Gastroesophageal sphincter (tissue), 4 donors: ENCODE measurements at regions not wholly inside any gene's neighbourhood (a gene's known extent, or its start where the extent isn't known, plus 50 kb on each side); places are given as distances from the start of the nearest gene placed in this dataset.
"Not testable (repeated sequence)": the region's sequence is repeated elsewhere in the genome, so short reads cannot be mapped to it uniquely, and the experiment has no call there.

Experiments used
- ATAC-seq: fragments of 150-250 bp; one replicate; pipeline ENCODE4 v1.9.1; 2016; ENCODE audit warnings: mild to moderate bottlenecking, moderate library complexity
- H3K27ac ChIP-seq, 4 donors: fragments of 200-600 bp; sonication (generic) in 3 of 4; 1 replicate in 3 of 4; 2 replicates in 1 of 4; pipeline ENCODE4 v1.5.1; 2016 to 2019
- H3K27me3 ChIP-seq: fragments of 200-600 bp; sonication (generic); one replicate; pipeline ENCODE4 v1.5.1; 2019
- H3K36me3 ChIP-seq, 2 donors: fragments of 200-600 bp; sonication (generic); one replicate each; pipeline ENCODE4 v1.5.1; 2019; ENCODE audit warnings: control low read depth in 1 of 2
- H3K4me1 ChIP-seq, 3 donors: fragments of 200-600 bp; sonication (generic); 1 replicate in 2 of 3; 2 replicates in 1 of 3; pipeline ENCODE4 v1.5.1; 2016 to 2019; ENCODE audit warnings: control low read depth in 2 of 3
- H3K4me3 ChIP-seq, 2 donors: fragments of 200-600 bp; sonication (generic); one replicate each; pipeline ENCODE4 v1.5.1; 2019; ENCODE audit warnings: mild to moderate bottlenecking in 1 of 2, moderate library complexity in 1 of 2
- H3K9me3 ChIP-seq, 3 donors: fragments of 200-600 bp; sonication (generic); one replicate each; pipeline ENCODE4 v1.5.1; 2017 to 2019; ENCODE audit warnings: control low read depth in 2 of 3
- EP300 ChIP-seq: sonication (generic); formaldehyde crosslinking; IDR thresholded peaks from one replicate; pipeline ENCODE4 v1.6.1; 2017; ENCODE audit warnings: antibody characterized with exemption, mild to moderate bottlenecking
- POLR2A ChIP-seq, 2 donors: fragments of 450-650 bp; IDR thresholded peaks; one replicate each; pipeline ENCODE4 v1.6.1; 2017; ENCODE audit warnings: antibody characterized with exemption in 2 of 2, mild to moderate bottlenecking in 2 of 2, moderate library complexity in 1 of 2
- POLR2AphosphoS5 ChIP-seq: sonication (generic); formaldehyde crosslinking; IDR thresholded peaks from one replicate; pipeline ENCODE4 v1.6.1; 2017; ENCODE audit warnings: antibody characterized with exemption
- WGBS, 2 donors: methylation state at CpG; one replicate each; pipeline ENCODE4 v1.1.5; 2018; ENCODE audit warnings: low coverage in 1 of 2; 5-methylcytosine and 5-hydroxymethylcytosine counted together
- TF ChIP-seq, protein P1 (sequence below), 4 experiments: fragments of 200-600 bp in 2 of 4; fragments of 450-650 bp in 2 of 4; sonication (generic) in 1 of 4; IDR thresholded peaks; one replicate each; pipeline ENCODE4 v1.5.1; 2017 to 2019; ENCODE audit warnings: antibody characterized with exemption in 4 of 4, mild to moderate bottlenecking in 2 of 4, moderate library complexity in 2 of 4

DNA sequence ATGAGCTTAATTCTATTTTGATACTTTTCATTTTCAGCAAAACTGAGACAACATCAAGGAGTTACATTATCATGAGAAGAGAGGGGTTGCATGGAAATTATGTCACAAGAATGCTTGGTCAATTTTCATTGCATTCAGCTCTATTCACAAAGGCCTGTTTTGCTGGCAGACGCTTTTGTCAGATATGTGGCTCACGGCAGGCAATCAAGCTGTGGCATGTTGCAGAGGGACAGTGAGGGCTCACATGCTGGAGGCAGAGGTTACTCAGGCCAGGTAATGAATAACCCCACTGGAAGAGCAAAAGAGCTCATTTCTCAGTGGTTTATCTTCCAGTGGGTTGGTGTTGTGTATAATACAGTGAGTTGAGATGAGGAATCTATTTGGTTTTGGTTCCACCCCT is 98.7 kb upstream of the RBFOX1 start:
- H3K9me3 ChIP-seq = no peaks in the 10 kb centered on the region
- no peaks in the 10 kb centered on the region for H3K27me3 ChIP-seq
- H3K27ac ChIP-seq = no peak overlapping the region
- TF ChIP-seq POLR2AphosphoS5 (no peak), POLR2A (IDR thresholded peaks at IDR 0.05) (no peak), EP300 (no peak)
- TF ChIP-seq, protein P1, sequence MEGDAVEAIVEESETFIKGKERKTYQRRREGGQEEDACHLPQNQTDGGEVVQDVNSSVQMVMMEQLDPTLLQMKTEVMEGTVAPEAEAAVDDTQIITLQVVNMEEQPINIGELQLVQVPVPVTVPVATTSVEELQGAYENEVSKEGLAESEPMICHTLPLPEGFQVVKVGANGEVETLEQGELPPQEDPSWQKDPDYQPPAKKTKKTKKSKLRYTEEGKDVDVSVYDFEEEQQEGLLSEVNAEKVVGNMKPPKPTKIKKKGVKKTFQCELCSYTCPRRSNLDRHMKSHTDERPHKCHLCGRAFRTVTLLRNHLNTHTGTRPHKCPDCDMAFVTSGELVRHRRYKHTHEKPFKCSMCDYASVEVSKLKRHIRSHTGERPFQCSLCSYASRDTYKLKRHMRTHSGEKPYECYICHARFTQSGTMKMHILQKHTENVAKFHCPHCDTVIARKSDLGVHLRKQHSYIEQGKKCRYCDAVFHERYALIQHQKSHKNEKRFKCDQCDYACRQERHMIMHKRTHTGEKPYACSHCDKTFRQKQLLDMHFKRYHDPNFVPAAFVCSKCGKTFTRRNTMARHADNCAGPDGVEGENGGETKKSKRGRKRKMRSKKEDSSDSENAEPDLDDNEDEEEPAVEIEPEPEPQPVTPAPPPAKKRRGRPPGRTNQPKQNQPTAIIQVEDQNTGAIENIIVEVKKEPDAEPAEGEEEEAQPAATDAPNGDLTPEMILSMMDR (IDR thresholded peaks at IDR 0.05) = no peak
- 41% methylated on average over 2 of the region's 2 CpGs; no CpG with 5 or more reads in 1 of the 2 donors for WGBS, 2 donors
- H3K36me3 ChIP-seq = no peaks in the 10 kb centered on the region
- no peak for ATAC-seq
- H3K4me3 ChIP-seq = no peak overlapping the region
- H3K4me1 ChIP-seq = no peaks in the 10 kb centered on the region

DNA sequence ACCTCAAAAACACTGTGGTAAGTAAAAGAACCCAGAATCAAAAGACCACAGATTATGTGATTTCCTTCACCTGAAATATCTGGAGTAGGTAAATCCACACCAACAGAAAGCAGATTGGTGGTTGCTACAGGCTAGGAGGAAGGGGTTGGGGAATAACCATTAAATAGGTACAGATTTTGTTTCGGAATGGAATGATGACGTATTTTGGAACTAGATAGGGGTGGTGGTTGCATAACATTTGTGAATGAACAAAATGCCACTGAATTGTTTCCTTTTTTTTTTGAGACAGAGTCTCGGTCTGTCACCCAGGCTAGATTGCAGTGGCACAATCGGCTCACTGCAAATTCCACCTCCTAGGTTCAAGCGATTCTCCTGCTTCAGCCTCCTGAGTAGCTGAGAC is 100.9 kb upstream of the RBFOX1 start:
- no peaks in the 10 kb centered on the region for H3K36me3 ChIP-seq
- WGBS, 2 donors = 81 to 90% methylated on average over 5 of the region's 5 CpGs
- TF ChIP-seq, protein P1 (IDR thresholded peaks at IDR 0.05) = no peak
- TF ChIP-seq POLR2AphosphoS5 = no peak
- no peak for TF ChIP-seq EP300
- TF ChIP-seq POLR2A (IDR thresholded peaks at IDR 0.05) = no peak
- no peak overlapping the region for H3K27ac ChIP-seq
- ATAC-seq = no peak
- H3K9me3 ChIP-seq = no peaks in the 10 kb centered on the region
- peaks cover 5% of the 10 kb centered on the region for H3K27me3 ChIP-seq
- H3K4me1 ChIP-seq = no peaks in the 10 kb centered on the region
- H3K4me3 ChIP-seq = no peak overlapping the region

DNA sequence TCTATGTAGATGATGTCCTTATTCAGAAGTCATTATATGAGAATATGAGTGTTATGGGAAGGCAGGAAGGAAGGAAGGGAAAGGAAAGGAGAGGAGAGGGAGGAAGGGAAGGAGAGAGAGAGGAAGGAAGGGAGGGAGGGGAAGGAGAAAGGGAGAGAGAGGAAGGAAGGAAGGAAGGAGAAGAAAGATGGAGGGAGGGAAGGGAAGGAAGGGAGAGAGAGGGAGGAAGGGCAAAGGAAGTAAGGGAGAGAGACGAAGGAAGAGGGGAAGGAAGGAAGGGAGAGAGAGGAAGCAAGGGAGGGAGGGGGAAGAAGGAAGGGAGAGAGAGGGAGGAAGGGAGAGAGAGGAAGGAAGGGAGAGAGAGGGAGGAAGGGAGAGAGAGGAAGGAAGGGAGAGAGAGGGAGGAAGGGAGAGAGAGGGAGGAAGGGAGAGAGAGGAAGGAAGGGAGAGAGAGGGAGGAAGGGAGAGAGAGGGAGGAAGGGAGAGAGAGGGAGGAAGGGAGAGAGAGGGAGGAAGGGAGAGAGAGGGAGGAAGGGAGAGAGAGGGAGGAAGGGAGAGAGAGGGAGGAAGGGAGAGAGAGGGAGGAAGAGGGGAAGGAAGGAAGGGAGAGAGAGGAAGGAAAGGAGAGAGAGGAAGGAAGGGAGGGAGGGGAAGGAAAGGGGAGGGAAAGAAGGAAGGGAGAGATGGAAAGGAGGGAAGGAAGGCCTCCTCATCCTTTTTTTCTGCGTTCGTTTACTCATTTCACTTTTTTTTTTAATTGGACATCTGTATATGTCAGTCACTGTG is 103.0 kb upstream of the RBFOX1 start:
- WGBS, 2 donors = 20 to 68% methylated on average over 1 to 3 of the region's 3 CpGs
- not testable (repeated sequence) for H3K36me3 ChIP-seq, H3K4me1 ChIP-seq, H3K9me3 ChIP-seq, H3K27ac ChIP-seq, ATAC-seq, H3K4me3 ChIP-seq, H3K27me3 ChIP-seq

DNA sequence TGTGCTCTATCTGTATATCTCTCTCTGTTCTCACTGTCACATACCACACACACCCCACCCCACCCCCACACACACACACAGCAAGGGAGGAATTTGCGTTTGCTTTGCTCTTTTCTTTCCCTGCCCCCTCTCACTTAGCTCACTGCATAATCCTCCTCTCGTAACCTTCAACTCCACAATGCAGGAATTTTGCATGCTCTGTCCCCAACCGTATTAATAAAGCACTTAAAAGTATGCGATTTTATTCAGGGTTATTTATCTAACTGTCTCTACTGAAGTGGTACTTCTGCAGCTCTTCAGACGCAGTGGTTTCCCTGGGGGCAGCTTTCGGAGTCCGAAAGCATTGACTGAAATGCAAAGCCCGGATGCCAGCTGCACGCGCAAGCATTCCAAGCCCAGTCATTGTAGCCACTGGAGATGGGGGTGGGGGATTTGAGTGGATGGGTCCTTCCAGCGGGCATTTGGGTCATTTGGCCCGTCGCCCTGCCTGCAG is 105.4 kb upstream of the RBFOX1 start:
- Histone ChIP-seq H3K4me1 (no peaks in the 10 kb centered on the region), H3K36me3 (no peaks in the 10 kb centered on the region), H3K9me3 (no peaks in the 10 kb centered on the region), H3K27me3 (peaks cover 5% of the 10 kb centered on the region), H3K27ac (no peak overlapping the region), H3K4me3 (no peak overlapping the region)
- 6 to 8% methylated on average over 6 to 12 of the region's 13 CpGs for WGBS, 2 donors
- TF ChIP-seq, protein P1 (IDR thresholded peaks at IDR 0.05) = no peak
- no peak for TF ChIP-seq EP300
- no peak for ATAC-seq

DNA sequence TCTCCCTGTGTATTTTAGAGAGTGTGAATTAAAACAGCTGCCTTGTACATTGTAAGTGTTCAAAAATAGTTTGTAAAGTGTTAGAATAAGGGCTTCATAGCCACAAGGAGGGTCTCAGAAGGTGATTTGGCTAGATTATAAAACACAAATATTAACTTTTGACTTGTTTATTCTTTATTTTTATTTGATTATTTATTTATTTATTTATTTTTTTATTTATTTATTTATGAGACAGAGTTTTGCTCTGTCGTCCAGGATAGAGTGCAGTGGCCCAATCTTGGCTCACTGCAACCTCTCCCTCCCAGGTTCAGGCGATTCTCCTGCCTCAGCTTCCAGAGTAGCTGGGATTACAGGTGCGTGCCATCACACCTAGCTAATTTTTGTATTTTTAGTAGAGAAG is 111.5 kb upstream of the RBFOX1 start:
- H3K9me3 ChIP-seq = no peaks in the 10 kb centered on the region
- H3K36me3 ChIP-seq = no peaks in the 10 kb centered on the region
- H3K4me1 ChIP-seq = no peaks in the 10 kb centered on the region
- no peak overlapping the region for H3K4me3 ChIP-seq
- H3K27me3 ChIP-seq = peaks cover 7% of the 10 kb centered on the region
- ATAC-seq = no peak
- WGBS, 2 donors = 70 to 85% methylated on average over 3 of the region's 3 CpGs
- H3K27ac ChIP-seq = no peak overlapping the region
- TF ChIP-seq EP300 = no peak
- no peak for TF ChIP-seq POLR2A (IDR thresholded peaks at IDR 0.05)
- TF ChIP-seq POLR2AphosphoS5 = no peak
- TF ChIP-seq, protein P1 (IDR thresholded peaks at IDR 0.05) = no peak
